H9 (cell line): ENCODE measurements at regions not wholly inside any gene's neighbourhood (a gene's known extent, or its start where the extent isn't known, plus 50 kb on each side); places are given as distances from the start of the nearest gene placed in this dataset.

Source experiments
- DNase-seq: peaks from one replicate; pipeline ENCODE4 v3.0.0-alpha.2; 2017
- H2AFZ ChIP-seq: one replicate; pipeline ENCODE4 v1.6.1; 2013; ENCODE audit warnings: mild to moderate bottlenecking, low read length, control low read depth, moderate library complexity
- H2AK5ac ChIP-seq: 2 replicates; pipeline ENCODE4 v1.6.1; 2013; ENCODE audit warnings: low read length, control low read depth, mixed read lengths; ENCODE audit not compliant: insufficient read length
- H2BK120ac ChIP-seq: one replicate; pipeline ENCODE4 v1.6.1; 2013; ENCODE audit warnings: low read depth, mild to moderate bottlenecking, low read length, control low read depth, inconsistent platforms; ENCODE audit not compliant: poor library complexity, severe bottlenecking
- H2BK12ac ChIP-seq: 2 replicates; pipeline ENCODE4 v1.6.1; 2013; ENCODE audit warnings: low read length, control low read depth, mixed read lengths, low read depth; ENCODE audit not compliant: insufficient read length
- H2BK15ac ChIP-seq: 2 replicates; pipeline ENCODE4 v1.6.1; 2013; ENCODE audit warnings: low read depth, low read length, control low read depth
- H2BK20ac ChIP-seq: one replicate; pipeline ENCODE4 v1.6.1; 2013; ENCODE audit warnings: low read depth, mild to moderate bottlenecking, low read length, control low read depth, inconsistent platforms; ENCODE audit not compliant: poor library complexity, severe bottlenecking
- H2BK5ac ChIP-seq: 2 replicates; pipeline ENCODE4 v1.6.1; 2013; ENCODE audit warnings: low read length, control low read depth, mixed read lengths; ENCODE audit not compliant: insufficient read length
- H3K14ac ChIP-seq: 2 replicates; pipeline ENCODE4 v1.6.1; 2013; ENCODE audit warnings: low read length, control low read depth; ENCODE audit not compliant: insufficient read depth
- H3K18ac ChIP-seq: 2 replicates; pipeline ENCODE4 v1.6.1; 2013; ENCODE audit warnings: low read depth, mild to moderate bottlenecking, mixed read lengths, low read length, control low read depth; ENCODE audit not compliant: insufficient read length
- H3K23ac ChIP-seq: 2 replicates; pipeline ENCODE4 v1.6.1; 2013; ENCODE audit warnings: low read length, control low read depth, mixed read lengths, low read depth; ENCODE audit not compliant: insufficient read length
- H3K23me2 ChIP-seq: 2 replicates; pipeline ENCODE4 v1.6.1; 2013; ENCODE audit warnings: low read depth, mild to moderate bottlenecking, mixed read lengths, low read length, control low read depth; ENCODE audit not compliant: insufficient read length, poor library complexity, severe bottlenecking
- H3K27ac ChIP-seq: 2 replicates; pipeline ENCODE4 v1.5.1; 2013; ENCODE audit warnings: low read length, control low read depth, mixed read lengths, low read depth; ENCODE audit not compliant: insufficient read length
- H3K27me3 ChIP-seq: 2 replicates; pipeline ENCODE4 v1.6.1; 2013; ENCODE audit warnings: low read length, control low read depth, inconsistent platforms; ENCODE audit not compliant: insufficient read depth
- H3K4ac ChIP-seq: 2 replicates; pipeline ENCODE4 v1.6.1; 2013; ENCODE audit warnings: low read depth, mild to moderate bottlenecking, control low read depth, inconsistent platforms, low read length, moderate library complexity
- H3K4me1 ChIP-seq: 2 replicates; pipeline ENCODE4 v1.6.1; 2013; ENCODE audit warnings: low read length, control low read depth, inconsistent platforms; ENCODE audit not compliant: insufficient read depth
- H3K4me2 ChIP-seq: 2 replicates; pipeline ENCODE4 v1.6.1; 2013; ENCODE audit warnings: low read length, control low read depth, mixed read lengths; ENCODE audit not compliant: insufficient read length, insufficient read depth
- H3K56ac ChIP-seq: 2 replicates; pipeline ENCODE4 v1.6.1; 2013; ENCODE audit warnings: low read depth, mild to moderate bottlenecking, mixed read lengths, low read length, control low read depth; ENCODE audit not compliant: insufficient read length
- H3K79me1 ChIP-seq: 2 replicates; pipeline ENCODE4 v1.6.1; 2013; ENCODE audit warnings: low read depth, mild to moderate bottlenecking, moderate library complexity, low read length, control low read depth, inconsistent platforms; ENCODE audit not compliant: insufficient read depth, poor library complexity, severe bottlenecking
- H3K79me2 ChIP-seq: 2 replicates; pipeline ENCODE4 v1.6.1; 2013; ENCODE audit warnings: low read length, control low read depth, inconsistent platforms; ENCODE audit not compliant: insufficient read depth
- H3K9ac ChIP-seq: 2 replicates; pipeline ENCODE4 v1.6.1; 2013; ENCODE audit warnings: low read length, control low read depth, mixed read lengths; ENCODE audit not compliant: insufficient read length; ENCODE audit errors: extremely low read depth
- H3K9me3 ChIP-seq: one replicate; pipeline ENCODE4 v1.6.1; 2013; ENCODE audit warnings: low read depth, low read length, inconsistent platforms; ENCODE audit not compliant: control insufficient read depth
- H3T11ph ChIP-seq: one replicate; pipeline ENCODE4 v1.6.1; 2013; ENCODE audit warnings: mild to moderate bottlenecking, low read length, control low read depth, inconsistent platforms
- H4K20me1 ChIP-seq: one replicate; pipeline ENCODE4 v1.6.1; 2013; ENCODE audit not compliant: control insufficient read depth, insufficient read length, insufficient read depth
- H4K5ac ChIP-seq: 2 replicates; pipeline ENCODE4 v1.6.1; 2013; ENCODE audit warnings: low read depth, mild to moderate bottlenecking, mixed read lengths, low read length, control low read depth; ENCODE audit not compliant: insufficient read length
- H4K8ac ChIP-seq: replicated peaks from 2 replicates; pipeline ENCODE4 v1.6.1; 2013; ENCODE audit warnings: low read length, control low read depth, mixed read lengths, low read depth; ENCODE audit not compliant: insufficient read length
- H4K91ac ChIP-seq: 2 replicates; pipeline ENCODE4 v1.6.1; 2013; ENCODE audit warnings: low read depth, mild to moderate bottlenecking, moderate library complexity, mixed read lengths, low read length, control low read depth; ENCODE audit not compliant: insufficient read length
- H3K27ac Mint-ChIP-seq, 3 experiments: 2 replicates in 2 of 3; 3 replicates in 1 of 3; pipeline ENCODE4 v1.8.0; 2020 to 2021; ENCODE audit warnings: mixed read lengths in 3 of 3, mild to moderate bottlenecking in 1 of 3, moderate library complexity in 1 of 3
- H3K27me3 Mint-ChIP-seq: 2 replicates; pipeline ENCODE4 v1.8.0; 2021; ENCODE audit warnings: low read depth, mild to moderate bottlenecking, moderate library complexity, mixed read lengths
- H3K36me3 Mint-ChIP-seq, 3 experiments: 2 replicates in 2 of 3; 3 replicates in 1 of 3; pipeline ENCODE4 v1.8.0; 2020 to 2021; ENCODE audit warnings: low read depth in 3 of 3, mixed read lengths in 3 of 3; ENCODE audit not compliant: insufficient read depth in 1 of 3
- H3K4me1 Mint-ChIP-seq, 2 experiments: 2 replicates each; pipeline ENCODE4 v1.8.0; 2020; ENCODE audit warnings: mixed read lengths in 2 of 2
- H3K4me3 Mint-ChIP-seq, 2 experiments: 2 replicates in 1 of 2; 3 replicates in 1 of 2; pipeline ENCODE4 v1.8.0; 2020 to 2021; ENCODE audit warnings: mild to moderate bottlenecking in 2 of 2, mixed read lengths in 2 of 2, moderate library complexity in 1 of 2
- H3K9me3 Mint-ChIP-seq, 2 experiments: 2 replicates in 1 of 2; 3 replicates in 1 of 2; pipeline ENCODE4 v1.8.0; 2020; ENCODE audit warnings: mild to moderate bottlenecking in 2 of 2, mixed read lengths in 2 of 2, moderate library complexity in 1 of 2
- WGBS: extraction: QIAGEN DNeasy Blood & Tissue Kit; methylation state at CpG from one replicate; pipeline ENCODE4 v1.1.7; 2013; ENCODE audit warnings: missing lambda C conversion rate, low lambda C conversion rate, mixed read lengths; ENCODE audit not compliant: insufficient read length; ENCODE audit errors: extremely low coverage; 5-methylcytosine and 5-hydroxymethylcytosine counted together
- TF ChIP-seq, protein P1 (sequence below): fragments of 200-600 bp; sonication (generic); conservative IDR thresholded peaks from 3 replicates; pipeline ENCODE4 v1.8.0; 2021; ENCODE audit warnings: antibody characterized with exemption, mild to moderate bottlenecking

DNA sequence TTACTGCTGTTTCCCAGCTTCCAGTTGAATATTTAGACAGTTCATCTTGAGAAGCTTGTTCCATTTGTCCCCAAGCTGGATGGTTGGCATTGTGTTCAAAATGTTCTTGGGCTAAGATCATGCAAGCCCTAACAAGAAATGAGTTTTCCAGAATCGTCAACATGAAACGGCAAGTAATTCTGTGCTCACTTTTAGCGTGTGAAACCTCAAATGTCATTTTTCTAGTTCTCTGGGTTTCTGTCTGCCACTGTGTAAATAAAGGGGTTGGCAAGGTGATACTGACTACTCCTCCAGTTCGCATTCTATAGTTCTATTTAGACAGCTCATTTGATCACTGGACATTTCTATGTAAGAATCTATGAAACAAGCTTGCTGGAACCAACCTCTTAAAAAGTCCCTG is 194.0 kb downstream of the AHR start:
- TF ChIP-seq, protein P1, sequence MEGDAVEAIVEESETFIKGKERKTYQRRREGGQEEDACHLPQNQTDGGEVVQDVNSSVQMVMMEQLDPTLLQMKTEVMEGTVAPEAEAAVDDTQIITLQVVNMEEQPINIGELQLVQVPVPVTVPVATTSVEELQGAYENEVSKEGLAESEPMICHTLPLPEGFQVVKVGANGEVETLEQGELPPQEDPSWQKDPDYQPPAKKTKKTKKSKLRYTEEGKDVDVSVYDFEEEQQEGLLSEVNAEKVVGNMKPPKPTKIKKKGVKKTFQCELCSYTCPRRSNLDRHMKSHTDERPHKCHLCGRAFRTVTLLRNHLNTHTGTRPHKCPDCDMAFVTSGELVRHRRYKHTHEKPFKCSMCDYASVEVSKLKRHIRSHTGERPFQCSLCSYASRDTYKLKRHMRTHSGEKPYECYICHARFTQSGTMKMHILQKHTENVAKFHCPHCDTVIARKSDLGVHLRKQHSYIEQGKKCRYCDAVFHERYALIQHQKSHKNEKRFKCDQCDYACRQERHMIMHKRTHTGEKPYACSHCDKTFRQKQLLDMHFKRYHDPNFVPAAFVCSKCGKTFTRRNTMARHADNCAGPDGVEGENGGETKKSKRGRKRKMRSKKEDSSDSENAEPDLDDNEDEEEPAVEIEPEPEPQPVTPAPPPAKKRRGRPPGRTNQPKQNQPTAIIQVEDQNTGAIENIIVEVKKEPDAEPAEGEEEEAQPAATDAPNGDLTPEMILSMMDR = no peak
- no peak overlapping the region for H2BK20ac ChIP-seq
- Mint-ChIP-seq H3K9me3 (no peaks in the 10 kb centered on the region), H3K27me3 (no peaks in the 10 kb centered on the region), H3K4me3 (no peak overlapping the region), H3K4me1 (peaks cover 28 to 41% of the 10 kb centered on the region in 2 experiments), H3K36me3 (0 out of 7 replicates have a peak, but pooled peaks cover 0 to 5% (median 0%) of the 10 kb centered on the region in 3 experiments), H3K27ac (no peak overlapping the region)
- no peak overlapping the region for H3K4ac ChIP-seq
- no peak overlapping the region for H2BK5ac ChIP-seq
- no peak overlapping the region for H2AFZ ChIP-seq
- H3K23ac ChIP-seq = no peak overlapping the region
- no peak overlapping the region for H4K5ac ChIP-seq
- H3K9me3 ChIP-seq = no peaks in the 10 kb centered on the region
- H3K79me1 ChIP-seq = no peaks in the 10 kb centered on the region
- H3K27ac ChIP-seq = no peak overlapping the region
- H2AK5ac ChIP-seq = no peak overlapping the region
- H2BK120ac ChIP-seq = no peak overlapping the region
- H4K20me1 ChIP-seq = no peaks in the 10 kb centered on the region
- H4K91ac ChIP-seq = no peak overlapping the region
- no peaks in the 10 kb centered on the region; the same call in 1 of the 2 replicates for H3K79me2 ChIP-seq
- H3K14ac ChIP-seq = no peak overlapping the region
- no peak overlapping the region for H3T11ph ChIP-seq
- no CpG with 5 or more reads among the region's 4 CpGs for WGBS
- no peak for DNase-seq
- H2BK12ac ChIP-seq = no peak overlapping the region
- peaks cover 7% of the 10 kb centered on the region; the same call in 1 of the 2 replicates for H3K4me1 ChIP-seq
- H3K27me3 ChIP-seq = no peaks in the 10 kb centered on the region
- H3K9ac ChIP-seq = no peak overlapping the region
- H3K56ac ChIP-seq = no peak overlapping the region
- H4K8ac ChIP-seq = no peak overlapping the region
- no peaks in the 10 kb centered on the region for H3K23me2 ChIP-seq
- H3K4me2 ChIP-seq = no peak overlapping the region
- H3K18ac ChIP-seq = no peak overlapping the region
- no peak overlapping the region for H2BK15ac ChIP-seq
